ENCODE measurements at regions not wholly inside any gene's neighbourhood (a gene's known extent, or its start where the extent isn't known, plus 50 kb on each side); places are given as distances from the start of the nearest gene placed in this dataset.

GRCh38 chr2:144707736-144708326, 187.9 kb upstream of the ZEB2 start:
- no peak for DNase-seq

DNA sequence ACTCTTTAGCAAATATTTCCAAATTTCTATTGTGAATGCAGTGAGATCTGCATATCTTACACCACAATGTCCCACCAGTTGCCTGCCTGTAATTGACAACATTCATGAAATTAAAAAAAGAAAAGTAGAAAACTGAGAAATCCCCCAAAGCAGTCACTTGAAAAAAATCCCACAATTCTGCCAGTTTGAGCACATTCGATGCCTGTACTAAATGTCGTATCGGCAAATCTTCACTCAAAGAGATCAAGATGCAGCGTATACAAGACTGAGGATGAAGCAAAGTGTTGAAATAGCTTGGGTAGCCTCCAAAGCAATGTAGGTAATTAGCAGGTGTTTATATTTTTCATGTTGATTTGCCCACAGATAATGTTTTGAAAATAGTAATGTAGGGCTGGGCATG, 186.7 kb upstream of the ZEB2 start:
- no peak for DNase-seq

GRCh38 chr2:144705328-144706245, 185.7 kb upstream of the ZEB2 start:
- peak; percentile 10 for DNase-seq

DNA sequence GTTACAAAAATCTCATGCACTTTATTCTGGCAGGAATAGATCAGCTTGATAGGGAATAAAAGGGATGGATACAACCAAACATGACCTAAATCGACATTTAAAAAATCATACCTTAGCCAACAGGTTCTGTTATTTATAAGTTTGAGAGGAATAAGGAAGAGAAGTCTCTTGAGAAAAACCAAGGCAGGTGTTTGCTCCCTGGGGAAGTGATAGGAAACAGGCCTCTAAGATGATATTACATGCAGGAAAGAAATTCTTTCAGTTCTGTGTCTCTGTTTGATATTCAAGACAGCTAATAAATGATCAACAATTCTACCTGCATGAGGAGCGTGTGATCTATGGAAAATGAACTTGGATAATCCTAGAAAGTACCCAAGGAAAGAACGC, 184.8 kb upstream of the ZEB2 start:
- DNase-seq, result no peak

GRCh38 chr2:144703852-144704708, 184.2 kb upstream of the ZEB2 start:
- peak; percentile 62 for DNase-seq

- DNase-seq, result no peak
Measured at GRCh38 chr2:144702051-144702450, 182.1 kb upstream of the ZEB2 start.

- DNase-seq, result no peak
Measured at GRCh38 chr2:144701259-144701658, 181.3 kb upstream of the ZEB2 start.

DNA sequence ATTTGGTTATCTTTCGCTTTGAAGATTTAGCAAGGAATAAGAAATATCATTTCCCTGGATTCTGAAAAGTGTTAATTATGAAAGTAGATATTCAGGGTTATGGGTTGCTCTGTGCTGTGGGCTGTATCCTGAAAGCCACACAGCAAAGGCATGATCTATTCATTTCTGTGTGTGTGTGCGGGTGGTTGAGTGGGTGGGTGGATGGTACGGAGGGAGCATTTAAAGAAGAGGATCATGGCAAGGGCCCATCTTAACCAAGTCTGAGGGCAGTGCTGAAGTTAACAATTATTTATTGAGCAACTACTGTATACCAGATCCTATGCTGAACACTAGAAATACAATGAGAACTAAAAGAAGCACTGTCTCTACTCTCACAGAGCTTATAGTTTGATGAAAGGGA, 178.2 kb upstream of the ZEB2 start:
- DNase-seq, result no peak

DNA sequence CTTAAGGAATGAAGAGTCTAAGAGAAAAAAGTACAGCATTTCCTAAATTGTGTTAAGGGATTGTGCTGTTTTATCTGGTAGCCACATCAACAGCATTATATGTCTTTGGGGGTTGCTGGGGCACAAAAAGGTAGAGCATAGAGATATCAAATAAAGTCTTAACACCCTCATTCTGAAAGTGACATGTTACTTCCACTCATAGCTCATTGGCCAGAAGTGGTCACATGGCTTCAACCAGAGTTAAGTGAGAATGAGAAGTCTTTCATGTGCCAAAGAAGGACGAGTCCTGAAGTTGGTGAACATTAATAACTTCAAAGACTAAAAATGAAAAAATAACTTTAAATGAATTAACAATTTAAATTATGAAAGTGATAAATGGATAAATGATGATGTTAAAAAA, 175.7 kb upstream of the ZEB2 start:
- DNase-seq, result no peak

- no peak for DNase-seq
Measured at GRCh38 chr2:144694456-144694855, 174.5 kb upstream of the ZEB2 start.

GRCh38 chr2:144693179-144693578, 173.3 kb upstream of the ZEB2 start:
- no peak for DNase-seq

- DNase-seq, result no peak
Measured at GRCh38 chr2:144692661-144693060, 172.7 kb upstream of the ZEB2 start.

DNA sequence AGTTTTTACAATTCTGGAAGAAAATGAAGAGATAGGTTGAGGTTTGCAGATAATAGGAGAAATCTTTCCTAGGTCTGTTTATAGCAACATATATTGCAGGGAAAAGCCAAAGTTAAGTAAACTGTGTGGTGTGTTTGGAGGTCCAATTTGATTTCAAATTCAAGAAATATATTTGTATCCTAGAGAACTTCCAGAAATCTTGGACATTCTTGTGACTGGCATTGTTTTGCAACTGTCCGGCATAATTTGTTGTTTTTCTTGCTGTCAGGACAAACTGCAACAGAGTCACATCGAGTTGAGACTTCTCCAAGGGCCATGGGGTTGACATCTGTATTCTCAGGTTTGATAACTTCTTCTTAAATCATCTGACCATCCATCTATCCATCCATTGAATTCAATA, 170.9 kb upstream of the ZEB2 start:
- no peak for DNase-seq

DNA sequence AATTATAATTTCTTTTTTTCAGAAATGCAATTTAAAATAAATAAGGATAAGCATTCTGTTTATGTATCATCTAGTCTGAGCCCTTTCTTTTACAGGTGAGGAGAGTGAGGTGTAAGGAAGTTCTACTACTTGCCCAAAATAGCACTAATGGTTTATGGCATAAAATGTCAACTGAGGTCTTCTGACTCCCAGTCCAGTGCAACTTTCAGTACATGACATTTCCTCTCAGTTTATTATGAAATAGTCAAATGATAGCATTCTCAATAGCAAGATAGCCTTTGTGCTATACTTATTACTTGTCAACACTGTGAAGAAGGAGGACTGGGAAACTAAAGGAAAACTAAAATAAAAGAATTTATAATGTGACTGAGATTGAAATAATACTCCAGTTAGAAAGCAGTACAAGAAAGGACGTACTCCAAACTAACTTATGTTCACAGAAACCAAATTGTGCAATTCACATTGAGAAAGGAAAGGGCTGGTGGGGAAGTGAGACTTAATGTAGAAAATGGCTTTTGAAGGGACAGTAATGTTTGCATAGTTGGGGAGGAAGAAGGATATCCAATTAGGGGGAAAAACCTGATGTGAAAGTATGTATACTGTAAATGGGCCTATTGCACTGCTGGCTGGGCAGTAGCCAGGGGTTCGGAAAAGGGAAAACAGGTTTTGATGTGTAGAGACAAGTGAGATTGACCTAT, 166.7 kb upstream of the ZEB2 start:
- DNase-seq, result no peak

DNA sequence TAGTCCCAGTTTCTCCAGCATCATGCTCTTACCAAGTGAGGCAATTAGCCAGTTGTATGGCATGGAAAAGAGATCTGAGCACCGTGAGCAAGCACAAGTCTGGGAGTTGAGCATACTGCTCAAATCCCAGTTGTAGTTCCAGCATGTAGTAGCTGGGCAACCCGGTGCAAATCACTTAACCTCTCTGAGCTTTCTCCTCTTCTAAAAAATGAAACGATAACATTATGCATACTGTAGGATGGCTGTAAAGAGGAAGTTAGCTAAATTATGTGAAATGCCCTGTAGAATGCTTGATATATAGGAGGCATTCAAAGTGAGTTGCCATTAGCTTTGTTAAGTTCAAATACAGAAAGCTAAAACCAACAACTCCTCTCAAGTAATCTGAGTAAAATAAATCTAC, 164.0 kb upstream of the ZEB2 start:
- no peak for DNase-seq

DNA sequence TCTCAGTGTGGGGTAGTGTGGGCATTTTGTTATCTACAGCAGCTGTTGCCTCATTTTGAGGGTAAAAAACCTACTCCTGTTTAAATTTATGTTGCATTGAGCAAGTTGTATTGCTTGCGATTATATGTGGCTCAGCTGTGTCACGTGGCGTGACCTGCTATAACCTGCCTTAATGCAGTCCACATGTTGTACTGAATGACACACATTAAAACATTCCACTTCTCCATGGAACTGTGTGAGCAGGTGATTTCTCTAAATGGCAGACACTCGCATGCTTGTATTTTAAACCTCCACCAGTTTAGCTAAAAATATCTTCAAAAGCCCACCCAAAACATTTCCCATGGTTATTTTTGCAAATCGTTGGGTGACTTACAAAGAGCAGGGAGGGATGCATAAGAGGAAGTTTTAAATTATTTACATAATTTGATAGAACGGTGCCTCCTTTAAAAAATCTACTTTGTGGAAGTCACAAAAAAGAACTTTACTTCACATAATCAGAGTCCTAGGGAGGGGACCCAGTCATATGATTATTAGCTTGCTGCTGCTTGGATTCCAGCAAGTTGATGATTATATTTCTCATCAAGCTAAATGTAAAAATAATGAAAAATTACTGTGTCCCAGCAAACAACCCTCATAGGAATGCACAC, 163.3 kb upstream of the ZEB2 start:
- no peak for DNase-seq

GRCh38 chr2:144682248-144682647, 162.3 kb upstream of the ZEB2 start:
- DNase-seq, result no peak

DNA sequence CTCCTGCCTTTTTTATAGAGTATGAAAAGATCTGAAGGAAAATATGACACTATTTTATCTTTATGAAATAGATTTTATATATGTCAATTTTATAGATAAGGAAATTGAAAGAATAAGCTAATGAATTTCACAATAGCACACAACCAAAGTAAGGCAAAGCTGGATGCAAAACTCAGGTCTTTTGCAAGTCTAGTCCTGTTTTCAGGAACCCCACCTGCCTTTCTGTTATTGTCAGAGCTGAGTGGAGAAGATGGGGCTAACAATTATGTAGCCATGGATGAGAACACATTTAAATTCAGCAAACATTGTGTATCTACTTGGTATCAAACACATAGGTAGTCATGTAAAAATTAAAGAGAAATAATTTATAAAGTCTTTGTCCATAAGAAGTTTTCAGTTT, 161.5 kb upstream of the ZEB2 start:
- DNase-seq, result no peak

- no peak for DNase-seq
Measured at GRCh38 chr2:144679942-144680341, 160.0 kb upstream of the ZEB2 start.

DNA sequence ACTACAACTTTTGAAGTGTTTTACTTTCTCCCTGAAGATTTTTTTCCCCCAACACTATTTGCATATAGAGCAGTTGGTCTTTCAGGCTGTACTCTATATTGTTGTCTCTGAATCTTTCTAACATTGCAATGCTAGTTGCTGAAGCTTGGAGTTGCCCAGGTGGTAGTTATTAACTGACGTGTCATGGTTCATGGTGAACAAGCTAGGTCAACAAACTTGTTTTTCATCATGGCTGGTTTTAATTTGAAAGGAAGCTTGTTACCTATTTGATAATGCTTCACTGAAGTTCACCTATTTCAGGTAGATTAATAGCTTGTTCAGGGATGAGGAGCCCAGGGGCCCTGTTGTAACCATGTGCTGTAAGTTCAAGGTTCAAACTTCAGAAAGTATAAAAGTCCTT, 158.8 kb upstream of the ZEB2 start:
- no peak for DNase-seq

- DNase-seq, result no peak
Measured at GRCh38 chr2:144675731-144676130, 155.8 kb upstream of the ZEB2 start.

DNA sequence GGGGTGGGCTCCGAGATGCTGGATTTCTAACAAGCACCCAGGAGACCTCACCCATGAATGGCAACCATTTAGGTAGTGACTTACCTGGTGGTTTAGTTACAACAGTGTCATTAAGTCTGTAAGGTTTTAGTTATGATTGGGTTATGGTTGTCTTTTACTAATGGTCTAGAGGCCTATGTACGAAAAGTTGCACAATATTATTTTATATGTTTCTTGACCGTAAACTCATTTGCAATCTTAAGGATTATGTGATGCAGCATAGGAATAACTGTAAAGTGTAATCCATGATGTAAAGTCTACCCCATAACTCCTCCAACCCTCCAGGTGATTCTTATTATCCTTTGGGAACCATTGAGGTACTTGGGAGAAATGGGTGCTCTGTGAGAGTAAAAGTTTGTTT, 155.4 kb upstream of the ZEB2 start:
- DNase-seq, result no peak

GRCh38 chr2:144674071-144674470, 154.2 kb upstream of the ZEB2 start:
- DNase-seq, result no peak

Data from EL (cell line).